A673 (cell line): ENCODE measurements at regions not wholly inside any gene's neighbourhood (a gene's known extent, or its start where the extent isn't known, plus 50 kb on each side); places are given as distances from the start of the nearest gene placed in this dataset.

ENCODE experiments used
- EZH2 ChIP-seq: fragments of 200-600 bp; sonication (generic); IDR thresholded peaks from 2 replicates; pipeline ENCODE4 v1.6.1; 2017; ENCODE audit warnings: borderline replicate concordance, low read depth, mild to moderate bottlenecking, mixed read lengths, antibody characterized with exemption, low read length; ENCODE audit not compliant: poor library complexity, severe bottlenecking
- TF ChIP-seq, protein P1 (sequence below): fragments of 300-800, 200-600 bp; sonication (generic); conservative IDR thresholded peaks from 2 replicates; pipeline ENCODE4 v1.5.1; 2017; ENCODE audit warnings: low read depth, mild to moderate bottlenecking, antibody characterized with exemption, low read length, moderate library complexity, mixed read lengths

DNA sequence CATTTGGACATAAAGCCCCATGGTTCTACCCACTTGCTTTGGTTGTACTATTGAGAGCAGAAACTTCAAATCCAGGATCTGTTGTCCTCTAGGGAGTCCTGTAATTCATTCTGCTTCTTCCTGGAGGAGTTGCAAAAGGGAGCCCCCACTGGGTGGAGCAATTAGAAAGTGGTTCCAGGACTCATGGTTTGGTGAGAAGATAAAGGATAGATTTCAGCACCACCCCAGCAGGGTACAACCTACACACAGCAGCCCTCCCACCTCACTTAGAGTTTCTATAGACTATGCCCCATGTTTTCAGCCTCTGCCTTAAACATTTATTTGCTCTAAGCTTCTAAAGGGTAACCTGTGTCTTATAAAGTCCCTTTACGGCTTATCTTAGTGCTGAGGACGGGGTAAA lies 112.6 kb upstream of the ARRDC3 start:
- TF ChIP-seq, protein P1, sequence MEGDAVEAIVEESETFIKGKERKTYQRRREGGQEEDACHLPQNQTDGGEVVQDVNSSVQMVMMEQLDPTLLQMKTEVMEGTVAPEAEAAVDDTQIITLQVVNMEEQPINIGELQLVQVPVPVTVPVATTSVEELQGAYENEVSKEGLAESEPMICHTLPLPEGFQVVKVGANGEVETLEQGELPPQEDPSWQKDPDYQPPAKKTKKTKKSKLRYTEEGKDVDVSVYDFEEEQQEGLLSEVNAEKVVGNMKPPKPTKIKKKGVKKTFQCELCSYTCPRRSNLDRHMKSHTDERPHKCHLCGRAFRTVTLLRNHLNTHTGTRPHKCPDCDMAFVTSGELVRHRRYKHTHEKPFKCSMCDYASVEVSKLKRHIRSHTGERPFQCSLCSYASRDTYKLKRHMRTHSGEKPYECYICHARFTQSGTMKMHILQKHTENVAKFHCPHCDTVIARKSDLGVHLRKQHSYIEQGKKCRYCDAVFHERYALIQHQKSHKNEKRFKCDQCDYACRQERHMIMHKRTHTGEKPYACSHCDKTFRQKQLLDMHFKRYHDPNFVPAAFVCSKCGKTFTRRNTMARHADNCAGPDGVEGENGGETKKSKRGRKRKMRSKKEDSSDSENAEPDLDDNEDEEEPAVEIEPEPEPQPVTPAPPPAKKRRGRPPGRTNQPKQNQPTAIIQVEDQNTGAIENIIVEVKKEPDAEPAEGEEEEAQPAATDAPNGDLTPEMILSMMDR, result no peak
- no peak for TF ChIP-seq EZH2
